ENCODE measurements at regions not wholly inside any gene's neighbourhood (a gene's known extent, or its start where the extent isn't known, plus 50 kb on each side); places are given as distances from the start of the nearest gene placed in this dataset.

- TF ChIP-seq CTCF (IDR thresholded peaks at IDR 0.05; ENCODE audit: low read length), result no peak
- no peak for TF ChIP-seq EZH2 (optimal IDR thresholded peaks at IDR 0.05; ENCODE audit: low read depth, low read length)
- TF ChIP-seq EZH2phosphoT487 (IDR thresholded peaks at IDR 0.05; ENCODE audit: low read length), result no peak
These were observed 365.9 kb downstream of the CRPPA start for GRCh38 chr7:16055263-16055976.

Data from MM.1S (cell line).